SK-N-MC (cell line): ENCODE measurements at regions not wholly inside any gene's neighbourhood (a gene's known extent, or its start where the extent isn't known, plus 50 kb on each side); places are given as distances from the start of the nearest gene placed in this dataset.

Experiments used
- DNase-seq: peaks from one replicate; pipeline ENCODE4 v3.0.0-alpha.2; 2011; ENCODE audit warnings: low read depth, low spot score
- H3K27ac ChIP-seq: fragments of 200-600 bp; sonication (generic); 2 replicates; pipeline ENCODE4 v1.5.1; 2016; ENCODE audit warnings: mixed run types
- H3K36me3 ChIP-seq: fragments of 200-600 bp; sonication (generic); 2 replicates; pipeline ENCODE4 v1.6.1; 2017; ENCODE audit warnings: antibody characterized with exemption, low read length, mixed read lengths; ENCODE audit not compliant: insufficient read depth
- H3K4me3 ChIP-seq: fragments of 200-600 bp; sonication (generic); 2 replicates; pipeline ENCODE4 v1.5.1; 2016
- H3K9ac ChIP-seq: fragments of 200-600 bp; sonication (generic); 2 replicates; pipeline ENCODE4 v1.8.0; 2017; ENCODE audit warnings: mixed run types, mixed read lengths; ENCODE audit not compliant: insufficient read length
- H3K9me3 ChIP-seq: fragments of 200-600 bp; sonication (generic); 2 replicates; pipeline ENCODE4 v1.6.1; 2017; ENCODE audit warnings: low read depth, mild to moderate bottlenecking, antibody characterized with exemption, low read length, moderate library complexity, mixed read lengths
- EZH2 ChIP-seq: fragments of 200-600 bp; sonication (generic); IDR thresholded peaks from one replicate; pipeline ENCODE4 v1.6.1; 2017; ENCODE audit warnings: antibody characterized with exemption
- FOXP2 ChIP-seq: optimal IDR thresholded peaks from 2 replicates; pipeline ENCODE3; 2011; ENCODE audit warnings: mild to moderate bottlenecking, moderate library complexity; ENCODE audit not compliant: insufficient read depth; ENCODE audit errors: extremely low read length, control extremely low read depth
- POLR2AphosphoS5 ChIP-seq: IDR thresholded peaks from 2 replicates; pipeline ENCODE4 v1.6.1; 2012; ENCODE audit warnings: mild to moderate bottlenecking, low read depth, low read length, borderline replicate concordance

DNA sequence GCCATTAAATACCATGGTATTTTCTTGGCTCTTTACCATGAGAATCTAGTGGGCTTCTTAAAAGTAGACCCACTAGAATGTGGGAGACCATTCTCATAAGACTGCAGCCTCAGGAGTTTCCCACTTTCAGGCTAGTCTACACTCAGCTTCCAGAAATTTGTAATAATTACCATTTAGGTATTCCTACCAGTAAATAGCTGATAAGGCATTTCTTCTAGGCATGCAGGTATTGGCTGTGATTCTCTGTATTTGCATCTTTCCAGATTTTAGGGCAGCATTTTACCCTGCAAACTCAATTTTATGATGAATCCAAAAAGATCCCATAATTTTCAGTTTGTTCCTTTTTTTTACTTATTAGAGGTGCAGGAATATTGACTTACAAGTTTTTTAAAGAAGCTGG, 496.6 kb downstream of the TRAM1L1 start:
- H3K9me3 ChIP-seq = peaks cover 3% of the 10 kb centered on the region; the same call in 1 of the 2 replicates
- H3K9ac ChIP-seq = no peak overlapping the region
- TF ChIP-seq EZH2 (no peak), POLR2AphosphoS5 (no peak), FOXP2 (no peak)
- no peak overlapping the region for H3K27ac ChIP-seq
- no peak for DNase-seq
- no peak overlapping the region for H3K4me3 ChIP-seq
- H3K36me3 ChIP-seq = no peaks in the 10 kb centered on the region

DNA sequence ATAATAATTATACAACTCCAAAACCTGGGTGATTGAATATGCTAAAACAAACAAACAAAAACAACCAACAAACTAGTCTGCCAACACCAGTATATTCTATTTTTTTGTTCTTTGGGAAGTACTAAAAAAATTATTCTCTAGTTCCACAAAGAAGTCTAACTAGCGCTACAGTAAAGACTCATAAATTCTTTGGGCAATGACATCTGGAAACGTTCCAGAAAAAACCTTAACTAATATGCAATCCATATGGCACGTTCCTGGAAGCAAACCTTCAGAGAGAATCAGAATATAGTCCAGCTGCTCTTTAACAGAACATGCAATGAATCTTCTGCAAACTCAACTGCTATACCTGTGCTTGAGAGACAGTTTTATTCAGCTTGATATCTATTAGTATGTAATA, 500.1 kb downstream of the TRAM1L1 start:
- TF ChIP-seq FOXP2 (no peak), EZH2 (no peak), POLR2AphosphoS5 (no peak)
- peak; percentile 52 for DNase-seq

DNA sequence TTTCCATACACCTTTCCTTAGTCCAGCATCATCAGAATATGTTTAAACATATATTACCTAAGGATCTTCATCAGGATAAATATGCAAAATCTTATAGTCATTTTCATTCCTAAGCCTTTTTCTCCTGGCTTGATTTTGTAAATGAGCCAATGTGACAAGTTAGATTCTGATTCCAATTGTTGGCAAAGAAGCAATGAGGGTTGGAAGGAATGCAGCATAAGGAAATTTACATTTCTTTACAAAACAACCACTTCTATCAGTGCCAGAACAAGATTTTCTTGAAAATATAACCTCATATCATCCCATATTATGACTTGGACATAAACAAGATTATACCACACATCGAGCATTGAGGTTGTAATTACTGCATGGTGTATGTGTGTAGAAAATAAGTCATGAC, 508.1 kb downstream of the TRAM1L1 start:
- DNase-seq = no peak
- TF ChIP-seq FOXP2 (no peak), EZH2 (no peak), POLR2AphosphoS5 (no peak)
- H3K27ac ChIP-seq = no peak overlapping the region
- no peak overlapping the region for H3K4me3 ChIP-seq
- H3K9ac ChIP-seq = no peak overlapping the region
- H3K36me3 ChIP-seq = no peaks in the 10 kb centered on the region
- H3K9me3 ChIP-seq = no peaks in the 10 kb centered on the region

More for the DNA sequence above, 500.1 kb downstream of the TRAM1L1 start:
- H3K9ac ChIP-seq = no peak overlapping the region
- H3K4me3 ChIP-seq = no peak overlapping the region
- no peaks in the 10 kb centered on the region for H3K9me3 ChIP-seq
- H3K27ac ChIP-seq = no peak overlapping the region
- no peaks in the 10 kb centered on the region for H3K36me3 ChIP-seq

DNA sequence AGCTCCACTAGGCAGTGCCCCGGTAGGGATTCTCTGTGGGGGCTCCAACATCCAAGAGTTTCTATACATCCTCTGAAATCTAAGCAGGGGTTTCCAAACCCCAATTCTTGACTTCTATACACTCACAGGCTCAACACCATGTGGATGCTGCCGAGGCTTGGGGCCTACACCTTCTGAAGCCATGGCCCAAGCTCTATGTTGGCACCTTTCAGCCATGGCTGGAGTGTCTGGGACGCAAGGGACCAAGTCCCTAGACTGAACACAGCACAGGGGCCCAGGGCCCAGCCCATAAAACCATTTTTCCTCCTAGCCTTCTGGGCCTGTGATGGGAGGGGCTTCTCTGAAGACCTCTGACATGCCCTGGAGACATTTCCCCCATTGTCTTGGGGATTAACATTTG, 511.8 kb downstream of the TRAM1L1 start:
- Histone ChIP-seq H3K9ac (no peak overlapping the region), H3K9me3 (no peaks in the 10 kb centered on the region), H3K27ac (no peak overlapping the region), H3K4me3 (no peak overlapping the region), H3K36me3 (no peaks in the 10 kb centered on the region)
- TF ChIP-seq POLR2AphosphoS5 (no peak), EZH2 (no peak), FOXP2 (no peak)
- no peak for DNase-seq

DNA sequence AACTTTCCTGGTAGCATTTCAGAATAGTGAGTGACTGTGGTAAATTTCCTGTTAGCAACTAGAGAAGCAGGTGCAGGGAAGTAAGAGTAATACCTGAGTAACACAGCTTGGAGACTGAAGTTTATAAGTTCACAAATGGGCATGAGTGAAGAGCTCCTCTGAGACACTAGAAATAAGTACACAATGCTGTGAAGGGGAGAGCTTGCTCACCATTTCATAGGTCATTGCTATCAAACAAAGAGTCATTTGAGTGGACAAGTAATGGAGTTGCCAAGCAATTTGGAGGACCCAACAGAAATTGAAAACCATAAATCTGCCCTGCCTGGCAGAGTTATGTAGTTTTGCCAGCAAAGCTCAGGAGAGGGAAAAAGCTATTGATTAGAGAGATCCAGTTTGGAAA, 523.6 kb downstream of the TRAM1L1 start:
- H3K4me3 ChIP-seq = no peak overlapping the region
- no peak for TF ChIP-seq EZH2
- TF ChIP-seq POLR2AphosphoS5 = no peak
- no peak for TF ChIP-seq FOXP2
- DNase-seq = no peak
- no peak overlapping the region for H3K27ac ChIP-seq
- H3K9ac ChIP-seq = no peak overlapping the region
- no peaks in the 10 kb centered on the region for H3K36me3 ChIP-seq
- H3K9me3 ChIP-seq = peaks cover 2% of the 10 kb centered on the region; the same call in 1 of the 2 replicates

DNA sequence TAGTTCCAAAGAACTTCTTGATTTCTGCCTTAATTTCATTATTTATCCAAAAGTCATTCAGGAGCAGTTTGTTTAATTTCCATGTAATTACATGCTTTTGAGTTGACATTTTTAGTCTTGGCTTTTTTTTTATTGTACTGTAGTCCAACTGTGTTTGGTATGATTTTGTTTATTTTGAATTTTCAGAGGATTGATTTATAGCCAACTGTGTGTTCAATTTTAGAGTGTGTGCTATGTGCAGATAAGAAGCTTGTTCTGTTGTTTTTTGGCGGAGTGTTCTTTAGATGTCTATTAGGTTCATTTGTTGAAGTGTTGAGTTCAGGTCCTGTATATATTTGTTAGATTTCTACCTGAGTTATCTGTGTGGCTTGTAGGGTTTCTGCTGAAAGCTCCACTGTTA, 533.6 kb downstream of the TRAM1L1 start:
- no peaks in the 10 kb centered on the region for H3K36me3 ChIP-seq
- no peak for DNase-seq
- no peaks in the 10 kb centered on the region for H3K9me3 ChIP-seq
- H3K27ac ChIP-seq = no peak overlapping the region
- TF ChIP-seq EZH2 = no peak
- no peak for TF ChIP-seq FOXP2
- TF ChIP-seq POLR2AphosphoS5 = no peak
- H3K9ac ChIP-seq = no peak overlapping the region
- no peak overlapping the region for H3K4me3 ChIP-seq

DNA sequence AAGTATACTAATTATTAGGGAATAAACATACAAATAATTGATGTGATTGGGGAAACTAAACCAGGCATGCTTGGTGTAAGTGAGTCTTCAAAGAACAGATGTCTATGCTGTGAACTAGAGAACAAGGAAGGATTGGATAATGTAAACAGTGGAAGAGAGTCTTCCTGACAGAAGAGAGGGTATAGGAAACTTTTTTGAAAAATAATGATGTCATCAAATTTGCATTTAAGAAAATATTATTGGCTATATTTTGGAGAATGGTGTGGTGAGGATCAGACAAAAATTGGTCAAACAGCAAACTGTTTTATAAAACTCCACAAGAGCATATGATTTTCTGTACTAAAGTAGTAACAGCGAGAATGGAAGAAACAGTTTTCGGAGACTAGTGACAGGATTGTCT, 537.7 kb downstream of the TRAM1L1 start:
- no peak overlapping the region for H3K9ac ChIP-seq
- TF ChIP-seq POLR2AphosphoS5 = no peak
- no peak for TF ChIP-seq EZH2
- TF ChIP-seq FOXP2 = no peak

DNA sequence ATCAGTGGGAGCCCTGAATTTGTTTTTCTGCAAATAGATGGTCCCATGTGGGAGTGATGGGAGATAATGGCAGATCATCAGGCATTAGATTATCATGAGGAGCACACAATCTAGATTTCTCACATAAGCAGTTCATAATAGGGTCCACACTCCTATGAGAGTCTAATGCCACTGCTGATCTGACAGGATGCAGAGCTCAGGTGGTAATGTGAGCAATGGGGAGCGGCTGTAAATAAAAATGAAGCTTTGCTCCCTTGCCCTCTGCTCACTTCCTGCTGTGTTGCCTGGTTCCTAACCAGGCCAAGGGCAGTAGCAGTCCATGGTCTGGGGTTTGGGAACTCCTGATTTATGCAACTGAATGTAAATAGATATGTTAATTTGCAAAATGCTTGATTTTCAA, 538.6 kb downstream of the TRAM1L1 start:
- Histone ChIP-seq H3K27ac (no peak overlapping the region), H3K4me3 (no peak overlapping the region), H3K9me3 (no peaks in the 10 kb centered on the region), H3K9ac (no peak overlapping the region), H3K36me3 (no peaks in the 10 kb centered on the region)
- no peak for TF ChIP-seq POLR2AphosphoS5
- no peak for TF ChIP-seq FOXP2
- TF ChIP-seq EZH2 = no peak
- no peak for DNase-seq

More for the DNA sequence above, 537.7 kb downstream of the TRAM1L1 start:
- no peaks in the 10 kb centered on the region for H3K9me3 ChIP-seq
- H3K27ac ChIP-seq = no peak overlapping the region
- H3K4me3 ChIP-seq = no peak overlapping the region
- no peak for DNase-seq
- no peaks in the 10 kb centered on the region for H3K36me3 ChIP-seq

DNA sequence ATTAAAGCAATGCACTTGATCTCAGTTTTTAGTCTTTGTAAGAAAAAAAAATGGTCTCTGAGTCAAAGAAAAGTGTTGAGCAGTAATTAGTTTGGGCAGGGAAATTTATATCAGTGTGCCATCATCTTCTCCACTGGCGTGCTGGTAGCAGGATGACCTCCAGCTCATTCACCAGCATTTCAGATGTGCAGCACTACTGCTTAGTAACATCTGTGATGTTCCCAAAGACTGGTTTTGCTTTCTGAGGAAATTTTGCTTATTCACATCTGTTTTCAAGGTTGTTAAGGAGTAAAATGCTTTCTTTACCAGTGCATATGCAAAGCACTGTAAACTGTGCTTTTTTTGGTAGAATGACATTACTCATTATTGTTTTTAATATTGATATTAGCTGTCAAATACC, 540.4 kb downstream of the TRAM1L1 start:
- Histone ChIP-seq H3K4me3 (no peak overlapping the region), H3K9ac (no peak overlapping the region), H3K9me3 (no peaks in the 10 kb centered on the region), H3K27ac (no peak overlapping the region), H3K36me3 (no peaks in the 10 kb centered on the region)
- no peak for TF ChIP-seq POLR2AphosphoS5
- no peak for TF ChIP-seq EZH2
- no peak for TF ChIP-seq FOXP2
- DNase-seq = no peak
